GM19397 (cell line): ENCODE measurements at regions not wholly inside any gene's neighbourhood (a gene's known extent, or its start where the extent isn't known, plus 50 kb on each side); places are given as distances from the start of the nearest gene placed in this dataset.
"Not testable (repeated sequence)": the region's sequence is repeated elsewhere in the genome, so short reads cannot be mapped to it uniquely, and the experiment has no call there.

Source experiments
- ATAC-seq: cut with Tn5 transposase; IDR thresholded peaks from one replicate; pipeline ENCODE4 v1.9.1; 2021; ENCODE audit warnings: mild to moderate bottlenecking, moderate library complexity; ENCODE audit not compliant: unreplicated experiment

DNA sequence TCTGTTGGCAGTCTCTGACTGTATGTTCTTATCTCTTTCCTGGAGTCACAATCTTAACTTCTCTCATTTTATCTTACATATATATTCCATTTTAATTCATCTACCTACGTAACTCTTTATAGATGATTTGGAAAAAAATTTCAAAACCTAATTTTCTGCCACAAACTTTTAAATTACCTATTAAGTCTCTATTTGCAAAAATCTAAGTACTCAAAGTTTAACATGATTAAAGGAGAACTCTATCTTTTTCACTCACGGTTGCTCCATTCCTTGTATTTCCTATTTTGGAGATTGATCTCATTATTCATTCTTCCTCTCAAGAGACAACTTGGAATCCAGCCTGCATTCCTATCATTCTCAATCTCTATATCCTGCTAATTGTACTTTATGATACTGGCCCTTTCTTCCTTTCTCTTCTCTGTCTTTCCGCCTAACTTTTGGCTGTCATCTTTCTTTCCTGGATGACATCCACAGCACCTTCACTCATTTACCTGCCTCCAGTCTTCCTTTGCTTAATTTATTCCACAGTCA, 1071.1 kb upstream of the CITED2 start:
- no peak for ATAC-seq

DNA sequence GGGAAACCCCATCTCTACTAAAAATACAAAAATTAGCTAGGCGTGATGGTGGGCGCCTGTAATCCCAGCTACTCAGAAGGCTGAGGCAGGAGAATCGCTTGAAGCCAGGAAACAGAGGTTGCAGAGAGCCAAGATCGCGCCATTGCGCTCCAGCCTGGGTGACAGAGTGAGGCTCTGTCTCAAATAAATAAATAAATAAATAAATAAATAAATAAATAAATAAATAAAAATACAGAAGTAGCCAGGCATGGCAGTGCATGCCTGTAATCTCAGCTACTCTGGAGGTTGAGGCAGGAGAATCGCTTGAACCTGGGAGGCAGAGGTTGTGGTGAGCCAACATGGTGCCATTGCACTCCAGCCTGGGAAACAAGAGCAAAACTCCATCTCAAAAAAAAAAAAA, 1068.7 kb upstream of the CITED2 start:
- ATAC-seq, result not testable (repeated sequence)

DNA sequence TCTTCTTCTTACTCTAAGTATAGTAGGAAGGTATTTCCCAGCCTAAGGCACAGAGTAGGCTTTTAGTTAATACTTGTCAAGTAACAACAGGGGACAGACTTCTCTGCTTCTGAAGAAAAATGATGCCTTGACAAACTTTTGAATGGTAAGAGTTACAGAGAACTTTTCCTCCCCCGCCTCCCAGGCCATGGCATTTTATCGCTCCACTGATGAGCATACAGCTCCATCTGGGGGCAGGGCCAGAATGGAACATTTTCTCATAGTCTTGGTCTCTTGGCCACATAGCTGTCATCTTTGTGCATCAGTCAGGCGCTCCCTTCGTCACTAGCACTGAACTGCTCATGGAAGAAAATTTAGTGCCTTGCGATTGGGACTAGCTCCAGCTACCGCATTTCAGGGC, 1066.8 kb upstream of the CITED2 start:
- ATAC-seq, result no peak

DNA sequence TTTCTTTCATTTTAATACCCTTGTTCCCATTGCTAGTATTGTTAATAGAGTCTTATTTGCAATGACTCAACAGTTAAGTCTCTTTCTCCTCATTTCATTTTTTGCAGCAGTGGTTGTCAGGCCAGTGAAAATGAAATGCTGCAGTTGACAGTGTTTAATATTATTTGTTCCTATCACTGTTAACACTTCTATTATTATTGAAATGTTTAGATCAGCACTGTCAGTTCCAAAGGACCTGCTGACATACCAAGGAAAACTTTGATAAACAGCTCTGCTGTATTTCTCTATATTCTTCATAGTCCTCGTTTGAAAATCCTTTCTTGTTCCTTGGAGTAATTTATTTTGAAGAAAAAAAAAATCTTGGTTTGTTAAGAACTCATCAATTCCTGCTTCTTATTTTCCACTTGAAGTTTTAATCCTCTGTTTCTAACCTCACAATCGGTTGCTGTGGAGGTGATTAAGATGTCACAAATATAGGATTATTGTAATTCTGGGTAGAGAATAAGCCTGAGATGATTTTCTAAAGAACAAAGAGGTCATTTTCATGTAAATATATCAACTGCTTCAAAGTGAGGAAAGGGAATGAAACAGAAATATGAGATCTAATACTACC, 1065.9 kb upstream of the CITED2 start:
- no peak for ATAC-seq

DNA sequence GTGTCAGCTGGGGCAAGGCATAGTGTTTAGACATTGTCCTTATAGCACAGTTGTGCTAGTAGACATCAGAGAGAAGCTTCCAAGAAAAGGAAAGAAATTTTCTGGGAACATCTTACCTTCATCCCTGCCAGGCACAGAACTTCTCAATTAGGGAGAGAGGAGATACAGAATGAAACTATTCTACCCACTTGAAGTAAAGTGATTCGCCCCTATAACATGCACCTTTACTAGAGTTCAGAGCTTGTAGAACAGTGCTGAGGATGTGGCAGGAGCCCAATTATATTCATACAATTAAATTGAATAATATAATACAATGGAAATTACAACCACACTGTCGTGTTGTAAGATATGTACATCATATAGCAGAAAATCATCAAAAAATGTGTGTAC, 1063.9 kb upstream of the CITED2 start:
- ATAC-seq, result no peak

DNA sequence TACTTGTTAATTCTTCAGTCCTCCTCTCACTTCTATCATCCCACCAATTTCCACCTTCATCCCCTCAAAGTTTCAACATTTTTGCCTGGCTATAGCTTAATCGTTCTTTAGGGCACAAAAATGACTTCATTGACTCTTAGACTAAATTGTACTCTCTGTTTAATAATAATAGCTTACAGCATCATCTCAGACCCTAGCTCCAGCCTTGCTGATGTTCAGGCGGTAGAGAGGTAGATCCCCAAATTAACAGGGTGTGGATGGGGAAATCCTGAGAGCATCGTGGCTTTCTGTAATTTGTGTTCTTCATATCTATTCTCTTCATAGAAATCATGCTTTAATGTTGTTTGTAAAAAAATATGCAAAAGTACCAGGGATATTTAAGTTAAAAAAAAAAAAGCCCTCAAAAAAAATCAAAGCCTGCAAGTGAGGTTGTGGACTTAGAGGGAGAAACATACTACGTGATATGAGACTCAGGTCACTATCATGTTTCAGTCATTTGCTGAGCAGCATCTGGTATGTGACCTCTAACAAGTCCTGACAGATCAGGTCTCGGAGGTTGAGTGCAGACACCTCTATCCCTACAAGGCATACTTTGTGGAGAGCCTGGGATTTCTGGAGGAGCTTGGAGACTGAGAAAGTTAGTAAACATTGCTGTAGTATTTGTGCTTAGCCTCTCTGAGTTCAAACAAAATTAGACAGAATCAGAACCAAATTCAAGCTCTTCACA, 1063.3 kb upstream of the CITED2 start:
- no peak for ATAC-seq

DNA sequence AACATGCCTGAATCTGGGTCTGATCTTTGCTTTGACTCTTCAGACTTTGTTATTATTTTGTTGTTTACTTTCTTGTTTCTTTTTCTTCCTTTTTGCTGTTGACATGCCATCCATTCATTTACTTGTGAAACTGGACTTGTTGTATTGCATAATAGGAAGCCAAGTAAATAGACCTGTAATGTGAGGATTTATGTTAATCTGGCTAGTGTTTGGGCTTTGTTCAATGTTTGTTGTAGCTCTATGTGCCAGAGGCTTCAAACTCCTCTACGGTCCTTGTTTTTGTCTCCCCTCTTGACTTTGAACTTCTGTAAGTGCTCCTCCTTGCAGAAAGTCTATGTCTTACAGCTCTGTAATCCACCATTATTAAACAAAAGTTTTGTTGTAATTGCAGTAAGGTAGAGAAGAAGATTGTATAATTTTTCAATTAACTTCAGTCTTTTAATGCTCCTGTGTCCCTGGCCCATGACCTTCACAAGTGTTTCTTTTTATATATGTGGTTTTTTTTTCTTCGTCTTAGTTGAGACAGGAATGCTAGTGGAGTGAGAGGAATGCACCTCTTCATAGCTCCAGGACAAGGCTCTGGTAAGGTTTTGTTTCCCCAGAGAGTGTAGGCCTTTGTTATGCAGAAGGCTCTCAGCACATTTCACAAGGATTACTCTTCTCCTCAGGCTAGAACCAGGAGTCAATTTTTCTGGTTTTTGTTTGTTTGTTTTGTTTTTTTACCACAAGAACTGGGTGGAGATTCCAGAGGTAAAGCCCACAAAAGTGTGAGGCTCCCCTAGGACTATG, 1061.8 kb upstream of the CITED2 start:
- no peak for ATAC-seq

DNA sequence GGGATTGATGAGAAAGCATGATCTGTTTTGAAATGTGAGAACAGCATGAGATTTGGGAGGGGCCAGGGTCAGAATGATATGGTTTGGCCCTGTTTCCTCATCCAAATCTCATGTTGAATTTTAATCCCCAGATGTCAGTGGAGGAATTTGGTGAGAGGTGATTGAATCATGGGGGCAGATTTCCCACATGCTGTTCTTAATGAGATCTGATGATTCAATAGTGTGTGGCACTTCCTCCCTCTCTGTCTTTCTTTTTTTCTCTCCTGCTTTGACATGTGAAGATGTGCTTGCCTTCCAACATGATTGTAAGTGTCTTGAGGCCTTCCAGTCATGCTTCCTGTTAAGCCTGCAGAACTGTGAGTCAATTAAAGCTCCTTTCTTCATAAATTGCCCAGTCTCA, 1060.3 kb upstream of the CITED2 start:
- ATAC-seq, result no peak

DNA sequence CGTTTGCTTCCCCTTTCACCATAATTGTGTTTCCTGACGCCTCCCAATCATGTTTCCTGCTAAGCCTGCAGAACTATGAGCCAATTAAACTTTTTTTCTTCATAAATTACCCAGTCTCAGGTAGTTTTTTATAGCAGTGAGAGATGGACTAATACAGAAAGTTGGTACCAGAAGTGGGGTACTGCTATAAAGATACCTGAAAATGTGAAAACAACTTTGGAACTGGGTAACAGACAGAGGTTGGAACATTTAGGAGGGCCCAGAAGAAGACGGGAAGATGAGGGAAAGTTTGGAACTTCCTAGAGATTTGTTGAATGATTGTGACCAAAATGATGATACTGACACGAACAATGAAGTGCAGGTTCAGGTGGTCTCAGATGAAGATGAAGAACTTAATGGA, 1058.6 kb upstream of the CITED2 start:
- no peak for ATAC-seq

DNA sequence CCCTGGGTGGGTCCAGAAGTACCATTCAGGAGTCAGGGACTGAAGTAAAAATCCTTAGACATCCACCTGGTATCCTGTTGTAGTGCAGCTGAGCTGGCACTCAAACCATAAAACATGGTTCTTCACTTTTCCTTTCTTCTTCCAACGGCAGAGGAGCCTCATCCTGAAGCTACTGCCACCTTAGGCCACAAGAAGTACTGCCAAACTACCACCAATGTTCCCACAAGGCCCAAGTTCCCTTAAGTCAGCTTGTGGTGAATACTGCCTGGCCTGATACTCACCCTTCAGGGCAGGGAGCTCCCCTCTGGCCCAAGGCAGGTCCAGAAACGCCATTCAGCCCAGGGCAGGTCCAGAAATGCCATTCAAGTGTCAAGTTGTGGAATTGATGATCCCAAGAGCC, 1053.4 kb upstream of the CITED2 start:
- no peak for ATAC-seq

DNA sequence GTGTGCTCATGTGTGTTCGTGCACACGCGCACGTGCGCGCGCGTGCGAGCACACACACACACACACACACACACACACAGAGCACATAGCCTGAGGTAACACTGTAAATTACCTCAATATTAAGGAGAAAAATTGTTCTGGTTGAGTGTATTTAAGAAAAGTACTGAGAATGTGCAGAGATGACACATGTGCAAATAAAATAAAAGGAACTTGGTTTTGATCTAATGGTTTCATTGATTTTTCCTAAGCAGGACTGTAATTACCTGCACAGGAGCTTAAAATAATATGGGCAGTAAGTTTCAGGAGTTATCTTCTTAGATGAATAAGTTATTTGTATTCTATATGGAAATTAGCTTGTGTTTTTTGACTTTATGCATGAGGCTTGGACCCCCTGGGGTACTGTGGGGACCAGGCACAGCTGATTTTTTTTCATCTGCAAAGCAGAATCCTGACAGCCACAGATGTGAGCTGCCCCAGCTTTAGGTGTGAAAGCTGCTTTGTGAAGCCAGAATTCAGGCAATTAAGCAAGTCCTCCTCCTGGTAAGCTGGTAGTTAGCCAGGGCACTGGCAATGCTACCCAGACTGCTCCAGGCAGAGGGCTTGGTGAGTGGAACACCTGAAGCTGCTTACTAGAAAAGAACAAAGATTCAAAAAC, 1040.6 kb upstream of the CITED2 start:
- ATAC-seq, result no peak

DNA sequence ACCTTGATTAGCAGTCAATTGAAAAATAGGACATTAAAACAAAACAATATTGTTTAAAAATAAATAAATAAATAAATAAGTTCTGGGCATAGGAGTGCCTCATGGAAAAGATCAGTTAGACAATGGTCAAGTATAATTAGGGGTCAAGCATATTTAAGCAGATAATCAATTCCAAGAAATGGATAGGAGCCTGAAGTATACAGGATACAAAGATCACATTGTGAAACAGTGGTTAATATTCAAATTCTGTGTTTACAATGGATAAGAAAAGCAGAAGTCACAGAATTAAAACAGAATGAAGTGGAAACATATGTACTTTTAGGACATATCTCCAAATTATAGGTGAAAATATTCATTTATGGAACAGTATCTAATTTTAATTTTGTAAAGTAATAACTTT, 1028.6 kb upstream of the CITED2 start:
- ATAC-seq, result no peak

DNA sequence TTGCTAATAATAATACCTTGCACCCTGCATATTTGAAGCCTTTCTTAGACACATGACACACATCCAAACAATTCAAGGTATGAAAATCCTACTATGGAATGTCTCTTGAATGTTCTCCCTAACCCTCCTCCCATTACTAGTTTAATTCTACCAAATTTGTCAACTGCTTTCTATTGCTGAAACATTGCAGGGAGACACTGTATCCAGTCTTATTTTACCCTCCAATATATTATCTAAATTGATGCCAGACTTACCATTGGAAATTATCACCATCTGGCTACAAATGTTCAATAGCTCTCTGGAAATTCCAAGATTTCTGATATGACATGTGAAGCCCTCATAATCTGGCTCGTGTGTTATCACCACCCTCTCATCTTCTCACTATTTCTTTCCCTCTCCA, 1027.3 kb upstream of the CITED2 start:
- ATAC-seq, result no peak

DNA sequence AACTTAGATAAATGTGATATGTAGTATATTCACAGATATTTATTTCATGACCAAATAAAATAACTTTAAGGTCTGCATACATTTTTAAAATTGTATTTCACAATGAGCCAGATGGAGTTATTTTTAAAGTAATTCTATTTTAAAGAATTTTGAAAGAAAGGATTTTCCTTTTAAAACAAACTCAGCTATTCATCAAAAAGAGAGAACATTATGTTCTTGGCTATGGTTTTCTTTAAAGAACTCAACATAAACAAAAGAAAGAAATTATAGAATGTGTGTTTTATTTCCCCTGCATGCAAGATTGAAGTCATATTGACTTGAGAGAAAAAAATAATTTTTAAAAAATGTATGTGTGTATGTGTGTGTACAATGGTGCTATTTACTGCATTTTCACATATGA, 1023.6 kb upstream of the CITED2 start:
- ATAC-seq, result no peak

DNA sequence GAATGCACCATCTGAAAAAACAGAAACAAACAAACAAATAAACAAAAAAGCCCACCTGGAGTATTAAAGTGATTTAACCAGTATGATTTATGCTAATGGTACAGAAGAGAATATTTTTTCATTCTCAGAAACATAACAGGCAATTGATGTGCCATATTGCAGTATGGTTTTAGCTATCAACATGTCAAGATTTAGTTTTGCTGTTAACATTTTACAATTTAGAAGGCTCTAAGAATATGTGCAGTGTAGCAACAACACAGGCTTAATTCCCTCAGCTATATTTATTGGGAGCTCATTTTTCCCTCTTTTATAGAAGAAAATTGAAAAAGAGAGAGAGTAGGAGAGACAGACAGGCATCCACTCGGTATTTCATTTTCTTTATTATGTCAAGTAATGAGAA, 1022.7 kb upstream of the CITED2 start:
- ATAC-seq, result no peak

DNA sequence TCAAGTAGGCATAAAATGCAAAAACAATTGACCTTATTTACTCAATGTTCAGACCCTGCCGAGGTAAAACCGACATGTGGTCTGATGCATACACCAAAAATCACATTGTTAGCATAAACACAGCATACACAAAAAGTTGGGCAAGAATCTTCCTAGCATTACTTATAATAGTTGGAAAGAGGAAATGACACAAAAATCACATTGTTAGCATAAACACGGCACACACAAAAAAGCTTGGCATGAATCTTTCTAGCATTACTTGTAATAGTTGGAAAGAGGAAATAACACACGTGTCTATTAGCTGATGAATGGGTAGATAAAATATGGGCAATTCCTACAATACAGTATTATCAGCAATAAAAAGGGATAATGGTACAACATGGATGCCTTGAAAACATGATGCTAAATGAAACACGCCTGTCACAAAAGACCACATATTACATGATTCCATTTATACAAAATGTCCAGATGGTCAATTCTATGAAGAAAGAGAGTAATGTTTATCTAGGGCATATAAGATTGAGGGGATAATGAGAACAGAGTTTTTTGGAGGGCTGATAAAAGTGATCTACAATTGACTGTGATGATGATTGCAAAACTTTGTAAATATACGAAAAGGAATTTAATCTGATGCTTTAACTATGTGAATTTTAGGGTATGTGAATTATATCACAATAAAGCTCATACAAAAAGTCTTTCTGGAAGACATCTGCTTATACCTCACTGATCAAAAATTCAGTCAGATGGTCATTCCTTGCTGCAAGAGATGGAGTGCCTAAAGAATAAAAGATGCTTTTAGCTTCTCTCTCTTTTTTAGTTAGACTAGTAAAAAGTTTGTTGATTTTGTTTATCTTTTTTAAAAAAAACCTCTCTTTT, 1019.5 kb upstream of the CITED2 start:
- no peak for ATAC-seq

DNA sequence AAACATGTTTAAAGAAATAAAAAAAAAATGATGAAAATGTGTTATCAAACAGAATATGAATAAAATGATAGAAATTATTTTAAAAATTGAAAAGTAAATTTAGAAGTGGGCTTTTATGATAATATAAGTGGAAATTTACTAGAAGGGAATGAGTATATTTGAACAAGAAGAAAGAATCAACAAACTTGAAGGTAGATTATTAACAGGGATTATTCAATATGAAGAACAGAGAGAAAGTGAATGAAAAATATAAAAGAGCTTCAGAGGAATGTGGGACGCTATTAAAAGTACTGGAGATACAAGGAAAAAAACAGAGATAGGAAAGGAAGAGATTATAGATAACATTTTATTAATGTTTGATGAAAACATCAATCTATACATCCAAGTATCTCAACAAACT, 1014.4 kb upstream of the CITED2 start:
- ATAC-seq, result no peak

DNA sequence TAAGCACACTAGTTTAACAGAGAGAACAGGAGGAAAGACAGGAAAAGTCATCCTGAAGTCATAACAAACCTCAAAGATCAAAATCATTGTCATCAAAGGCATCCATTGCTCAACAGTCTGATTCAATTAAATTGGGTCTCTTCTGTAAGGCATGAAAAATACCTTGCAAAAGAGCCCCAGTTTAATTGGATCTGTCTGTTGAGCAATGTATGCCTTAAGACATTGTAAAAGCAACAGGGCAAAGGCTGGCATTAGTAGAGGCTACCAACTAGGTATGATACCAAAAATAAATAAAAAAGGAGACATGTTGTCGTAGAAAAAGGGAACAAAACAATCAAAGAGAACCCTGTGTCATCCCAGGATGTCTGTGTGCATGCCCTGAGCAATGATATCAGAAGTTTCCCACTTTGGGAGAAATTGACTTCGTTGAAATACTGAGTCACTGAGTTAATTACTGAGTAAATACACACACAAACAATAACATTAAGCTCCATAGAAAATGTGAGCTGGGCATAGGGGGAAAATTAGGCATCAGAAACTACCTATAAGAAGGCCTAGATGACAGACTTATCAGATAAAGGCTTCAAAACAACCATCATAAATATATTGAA, 1013.8 kb upstream of the CITED2 start:
- no peak for ATAC-seq

DNA sequence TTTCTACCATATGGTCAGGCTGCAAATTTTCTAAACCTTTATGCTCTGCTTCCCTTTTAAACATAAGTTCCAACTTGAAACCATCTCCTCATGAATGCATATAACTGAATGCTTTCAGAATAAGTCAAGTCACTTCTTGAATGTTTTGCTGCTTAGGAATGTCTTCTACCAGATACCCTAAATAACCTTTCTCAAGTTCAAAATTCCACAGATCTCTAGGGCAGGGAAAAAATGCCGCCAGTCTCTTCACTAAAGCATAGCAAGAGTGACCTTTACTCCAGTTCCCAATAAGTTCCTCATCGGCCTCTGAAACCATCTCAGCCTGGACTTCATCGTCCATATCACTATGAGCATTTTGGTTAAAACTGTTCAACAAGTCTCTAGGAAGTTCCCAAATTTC, 1011.2 kb upstream of the CITED2 start:
- no peak for ATAC-seq

DNA sequence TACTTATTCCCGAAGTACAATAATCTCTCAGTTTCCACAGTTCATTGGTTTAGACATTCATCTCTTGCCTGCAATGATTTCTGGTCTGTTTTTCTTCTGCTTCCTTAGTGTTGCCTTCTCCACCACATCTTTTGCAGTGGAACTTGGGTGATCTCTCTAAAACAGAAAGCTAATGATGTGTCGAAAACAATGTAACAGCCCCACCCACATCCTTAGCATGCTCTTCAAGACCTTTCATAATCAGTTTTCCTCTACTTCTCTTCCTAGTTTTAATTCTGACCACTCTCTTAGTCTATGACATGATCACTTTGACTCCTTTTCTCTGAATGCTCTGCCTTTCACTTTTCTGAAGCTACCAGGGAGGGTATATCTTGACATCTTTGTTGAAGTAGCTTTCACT, 1007.9 kb upstream of the CITED2 start:
- no peak for ATAC-seq
